ENCODE measurements at regions not wholly inside any gene's neighbourhood (a gene's known extent, or its start where the extent isn't known, plus 50 kb on each side); places are given as distances from the start of the nearest gene placed in this dataset.

- DNase-seq (ENCODE audit: low spot score in 2 of 2) = no peak
- 16 to 37% methylated on average over 2 of the region's 2 CpGs for WGBS, 2 donors
- intact Hi-C loops (cut with DNase I; ENCODE audit: low total_unique reads) = no loop called here
- H3K4me3 ChIP-seq (ENCODE audit: low read depth, poor library complexity, severe bottlenecking) = no peak overlapping the region
- no peak for TF ChIP-seq POLR2A (IDR thresholded peaks at IDR 0.05)
- TF ChIP-seq, protein P1, sequence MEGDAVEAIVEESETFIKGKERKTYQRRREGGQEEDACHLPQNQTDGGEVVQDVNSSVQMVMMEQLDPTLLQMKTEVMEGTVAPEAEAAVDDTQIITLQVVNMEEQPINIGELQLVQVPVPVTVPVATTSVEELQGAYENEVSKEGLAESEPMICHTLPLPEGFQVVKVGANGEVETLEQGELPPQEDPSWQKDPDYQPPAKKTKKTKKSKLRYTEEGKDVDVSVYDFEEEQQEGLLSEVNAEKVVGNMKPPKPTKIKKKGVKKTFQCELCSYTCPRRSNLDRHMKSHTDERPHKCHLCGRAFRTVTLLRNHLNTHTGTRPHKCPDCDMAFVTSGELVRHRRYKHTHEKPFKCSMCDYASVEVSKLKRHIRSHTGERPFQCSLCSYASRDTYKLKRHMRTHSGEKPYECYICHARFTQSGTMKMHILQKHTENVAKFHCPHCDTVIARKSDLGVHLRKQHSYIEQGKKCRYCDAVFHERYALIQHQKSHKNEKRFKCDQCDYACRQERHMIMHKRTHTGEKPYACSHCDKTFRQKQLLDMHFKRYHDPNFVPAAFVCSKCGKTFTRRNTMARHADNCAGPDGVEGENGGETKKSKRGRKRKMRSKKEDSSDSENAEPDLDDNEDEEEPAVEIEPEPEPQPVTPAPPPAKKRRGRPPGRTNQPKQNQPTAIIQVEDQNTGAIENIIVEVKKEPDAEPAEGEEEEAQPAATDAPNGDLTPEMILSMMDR (IDR thresholded peaks at IDR 0.05) = no peak
These were observed 1190.7 kb upstream of the SEL1L start for GRCh38 chr14:82724316-82724715.

GRCh38 chr14:82725213-82725612, 1191.6 kb upstream of the SEL1L start:
- TF ChIP-seq POLR2A (IDR thresholded peaks at IDR 0.05) = no peak
- TF ChIP-seq, protein P1 (IDR thresholded peaks at IDR 0.05) = no peak
- no peak for DNase-seq (ENCODE audit: low spot score in 2 of 2)

DNA sequence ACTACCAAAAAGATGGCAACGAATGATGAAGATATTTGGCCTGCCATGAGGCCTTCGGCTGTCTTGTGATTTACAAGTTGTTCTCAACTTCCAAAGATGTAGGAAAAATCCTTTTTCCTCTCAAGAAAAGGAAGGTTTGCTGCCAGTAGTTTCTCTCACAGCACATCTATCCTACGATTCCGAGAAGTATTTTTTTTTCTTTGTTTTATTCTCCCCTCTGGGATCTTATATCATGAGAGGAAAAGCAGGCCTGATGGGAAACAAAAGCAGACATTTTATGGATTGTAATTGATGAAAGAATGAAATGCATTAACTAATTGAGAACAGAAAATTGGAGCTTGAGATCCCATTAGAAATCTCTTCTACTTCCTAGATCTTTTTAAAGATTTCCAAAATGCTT, 1197.9 kb upstream of the SEL1L start:
- WGBS, 2 donors = 52 to 57% methylated on average over 4 of the region's 4 CpGs
- intact Hi-C loops (cut with DNase I; ENCODE audit: low total_unique reads) = no loop called here
- TF ChIP-seq, protein P1 (IDR thresholded peaks at IDR 0.05) = no peak
- TF ChIP-seq POLR2A (IDR thresholded peaks at IDR 0.05) = no peak
- no peak for DNase-seq (ENCODE audit: low spot score in 2 of 2)
- H3K4me3 ChIP-seq (ENCODE audit: low read depth, poor library complexity, severe bottlenecking) = no peak overlapping the region

More at GRCh38 chr14:82725213-82725612, 1191.6 kb upstream of the SEL1L start:
- H3K4me3 ChIP-seq (ENCODE audit: low read depth, poor library complexity, severe bottlenecking) = no peak overlapping the region
- intact Hi-C loops (cut with DNase I; ENCODE audit: low total_unique reads) = no loop called here

GRCh38 chr14:82740547-82740946, 1206.9 kb upstream of the SEL1L start:
- DNase-seq (ENCODE audit: low spot score in 2 of 2) = no peak
- no peak overlapping the region for H3K4me3 ChIP-seq (ENCODE audit: low read depth, poor library complexity, severe bottlenecking)
- 47 to 57% methylated on average over 4 of the region's 4 CpGs for WGBS, 2 donors
- TF ChIP-seq POLR2A (IDR thresholded peaks at IDR 0.05) = no peak
- TF ChIP-seq, protein P1 (IDR thresholded peaks at IDR 0.05) = no peak
- intact Hi-C loops (cut with DNase I; ENCODE audit: low total_unique reads) = no loop called here

GRCh38 chr14:82755476-82755875, 1221.8 kb upstream of the SEL1L start:
- TF ChIP-seq, protein P1 (IDR thresholded peaks at IDR 0.05) = no peak
- no peak for TF ChIP-seq POLR2A (IDR thresholded peaks at IDR 0.05)
- H3K4me3 ChIP-seq (ENCODE audit: low read depth, poor library complexity, severe bottlenecking) = no peak overlapping the region
- WGBS, 2 donors = 74 to 78% methylated on average over 3 of the region's 3 CpGs
- no peak for DNase-seq (ENCODE audit: low spot score in 2 of 2)
- intact Hi-C loops (cut with DNase I; ENCODE audit: low total_unique reads) = no loop called here

GRCh38 chr14:82755923-82756322, 1222.3 kb upstream of the SEL1L start:
- DNase-seq (ENCODE audit: low spot score in 2 of 2) = no peak
- TF ChIP-seq, protein P1 (IDR thresholded peaks at IDR 0.05) = no peak
- TF ChIP-seq POLR2A (IDR thresholded peaks at IDR 0.05) = no peak
- WGBS, 2 donors = 45 to 47% methylated on average over 1 of the region's 1 CpG
- intact Hi-C loops (cut with DNase I; ENCODE audit: low total_unique reads) = no loop called here
- no peak overlapping the region for H3K4me3 ChIP-seq (ENCODE audit: low read depth, poor library complexity, severe bottlenecking)
